H1 (cell line): ENCODE measurements at regions not wholly inside any gene's neighbourhood (a gene's known extent, or its start where the extent isn't known, plus 50 kb on each side); places are given as distances from the start of the nearest gene placed in this dataset.

Experiments
- BACH1 ChIP-seq: IDR thresholded peaks from 2 replicates; pipeline ENCODE4 v1.6.1; 2012; ENCODE audit warnings: low read length, improper control_type of control experiment
- BRCA1 ChIP-seq: IDR thresholded peaks from 2 replicates; pipeline ENCODE4 v1.6.1; 2012; ENCODE audit warnings: low read depth, low read length, improper control_type of control experiment
- CEBPB ChIP-seq: IDR thresholded peaks from 2 replicates; pipeline ENCODE4 v1.6.1; 2012; ENCODE audit warnings: low read depth, low read length
- CHD7 ChIP-seq: fragments of 300-600 bp; sonication (generic); IDR thresholded peaks from 2 replicates; pipeline ENCODE4 v1.7.1; 2012; ENCODE audit warnings: low read length, moderate library complexity, mild to moderate bottlenecking, inconsistent platforms; ENCODE audit not compliant: insufficient replicate concordance
- EP300 ChIP-seq, 2 experiments: IDR thresholded peaks; 1 replicate in 1 of 2; 2 replicates in 1 of 2; pipeline ENCODE4 v1.6.1; 2011 to 2012; ENCODE audit warnings: low read depth in 2 of 2, low read length in 2 of 2, mild to moderate bottlenecking in 2 of 2, borderline replicate concordance in 1 of 2, inconsistent platforms in 1 of 2, moderate library complexity in 1 of 2
- JUND ChIP-seq: IDR thresholded peaks from 2 replicates; pipeline ENCODE4 v1.6.1; 2011; ENCODE audit warnings: mild to moderate bottlenecking, improper control_type of control experiment, low read length
- SP2 ChIP-seq: IDR thresholded peaks from 2 replicates; pipeline ENCODE4 v1.6.1; 2012; ENCODE audit warnings: mild to moderate bottlenecking, low read length, inconsistent platforms

- TF ChIP-seq CHD7: no peak
- no peak for TF ChIP-seq EP300 (IDR thresholded peaks at IDR 0.05; ENCODE audit: borderline replicate concordance in 1 of 2, low read depth in 2 of 2, low read length in 2 of 2)
- TF ChIP-seq JUND: no peak
- no peak for TF ChIP-seq BRCA1
- TF ChIP-seq BACH1: no peak
- no peak for TF ChIP-seq SP2
- no peak for TF ChIP-seq CEBPB
Measured at GRCh38 chr20:50381771-50382593, 128.2 kb upstream of the PTPN1 start (continued).
